ENCODE measurements at regions not wholly inside any gene's neighbourhood (a gene's known extent, or its start where the extent isn't known, plus 50 kb on each side); places are given as distances from the start of the nearest gene placed in this dataset.
"Not testable (repeated sequence)": the region's sequence is repeated elsewhere in the genome, so short reads cannot be mapped to it uniquely, and the experiment has no call there.

DNA sequence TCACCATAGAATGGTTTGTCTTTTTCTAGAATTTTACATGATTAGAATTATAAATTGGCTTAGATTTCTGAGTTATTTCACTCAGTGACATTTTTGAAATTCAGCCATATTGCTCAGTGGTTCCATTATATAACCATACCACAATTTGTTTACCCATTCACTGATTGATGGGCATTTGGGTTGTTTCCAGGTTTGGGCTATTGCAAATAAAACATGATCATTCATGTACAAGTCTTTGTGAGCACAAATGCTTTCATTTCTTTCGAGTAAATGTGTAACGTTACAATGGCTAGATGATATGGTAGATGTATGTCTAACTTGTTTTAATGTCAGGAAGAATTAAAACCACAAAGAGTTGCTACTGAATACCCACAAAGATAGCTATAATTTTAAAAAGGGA lies 279.9 kb upstream of the TARS1 start:
- no peak for DNase-seq

DNA sequence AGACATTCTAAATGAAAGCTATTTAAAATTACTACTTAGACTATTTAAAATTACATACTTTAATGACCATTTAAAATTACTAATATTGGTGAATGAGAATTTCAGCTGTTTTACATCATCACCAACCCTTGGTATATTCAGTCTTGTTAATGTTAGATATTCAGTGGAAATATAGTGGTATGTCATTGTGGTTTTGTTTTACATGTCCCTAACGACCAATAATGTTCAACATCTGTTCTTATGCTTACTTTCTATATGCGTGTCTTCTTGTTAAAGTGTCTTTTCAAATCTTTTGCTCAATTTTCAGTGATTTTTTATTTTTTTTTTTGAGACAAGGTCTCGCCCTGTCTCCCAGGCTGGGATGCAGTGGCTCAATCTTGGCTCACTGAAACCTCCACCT lies 279.3 kb upstream of the TARS1 start:
- no peak for DNase-seq

DNA sequence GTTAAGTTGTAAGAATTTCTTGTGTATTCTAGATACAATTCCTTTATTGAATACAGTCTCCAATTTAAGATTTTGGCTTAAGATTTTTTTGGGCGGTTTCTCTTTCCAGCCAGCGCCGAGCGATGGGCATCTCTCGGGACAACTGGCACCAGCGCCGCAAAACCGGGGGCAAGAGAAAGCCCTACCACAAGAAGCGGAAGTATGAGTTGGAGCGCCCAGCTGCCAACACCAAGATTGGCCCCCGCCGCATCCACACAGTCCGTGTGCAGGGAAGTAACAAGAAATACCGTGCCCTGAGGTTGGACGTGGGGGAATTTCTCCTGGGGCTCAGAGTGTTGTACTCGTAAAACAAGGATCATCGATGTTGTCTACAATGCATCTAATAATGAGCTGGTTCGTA lies 278.7 kb upstream of the TARS1 start:
- DNase-seq: no peak

DNA sequence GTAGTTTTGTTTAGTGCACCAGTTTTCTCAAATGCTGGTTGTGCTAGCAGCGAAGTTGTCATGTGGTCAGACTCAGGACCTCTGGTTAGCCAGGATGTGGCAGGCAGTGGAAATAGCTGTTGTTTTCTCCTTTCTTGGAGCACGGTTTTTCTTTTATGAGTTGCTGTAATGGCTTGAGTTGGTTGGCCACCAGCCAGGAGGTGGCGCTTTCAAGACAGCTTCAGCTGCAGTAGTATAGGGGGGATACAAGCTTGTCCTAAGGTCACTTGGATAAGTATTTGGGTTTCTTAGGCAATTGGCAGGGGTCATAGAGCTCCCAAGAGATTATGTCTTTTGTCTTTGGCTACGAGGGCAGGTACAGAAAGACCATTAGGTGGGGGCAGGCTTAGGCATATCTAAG lies 274.2 kb upstream of the TARS1 start:
- DNase-seq: peak in 1 of 2 experiments; percentile 25

DNA sequence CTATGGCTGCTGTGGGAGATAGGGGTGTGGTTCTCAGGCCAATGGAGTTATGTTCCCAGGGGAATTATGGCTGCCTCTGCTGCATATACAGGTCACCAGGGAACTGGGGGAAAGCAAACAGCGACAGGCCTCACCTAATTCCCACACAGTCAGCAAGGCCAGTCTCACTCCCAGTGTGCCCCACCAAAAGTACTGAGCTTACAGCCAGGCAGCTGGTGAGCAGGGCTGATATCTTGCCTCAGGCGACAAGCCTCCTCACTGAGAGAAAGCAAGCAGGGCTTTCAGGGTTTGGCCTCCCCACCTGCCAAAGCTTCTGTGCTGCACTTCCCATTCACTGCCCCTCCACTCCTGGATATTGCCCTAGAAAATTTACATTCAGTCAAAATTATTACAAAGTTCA lies 273.8 kb upstream of the TARS1 start:
- DNase-seq: peak in 1 of 2 experiments; percentile 6

DNA sequence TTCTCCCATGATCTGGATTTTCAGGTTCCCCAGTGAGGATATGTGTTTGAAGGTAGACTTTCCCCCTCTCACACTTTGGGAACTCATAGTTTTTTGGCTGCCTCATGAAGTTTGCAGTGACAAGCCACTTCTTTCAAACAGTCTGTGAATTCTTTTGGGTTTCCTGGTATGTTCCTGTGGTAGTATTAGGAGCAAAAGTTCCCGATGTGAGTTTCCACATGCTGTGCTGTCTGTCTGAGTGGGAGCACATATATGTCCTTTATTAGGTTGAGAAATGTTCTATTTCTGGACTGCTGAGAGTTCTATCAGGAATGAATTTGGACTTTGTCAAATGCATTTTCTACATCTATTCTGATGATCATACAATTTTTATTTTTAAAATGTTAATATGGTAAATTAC lies 273.2 kb upstream of the TARS1 start:
- DNase-seq: no peak

DNA sequence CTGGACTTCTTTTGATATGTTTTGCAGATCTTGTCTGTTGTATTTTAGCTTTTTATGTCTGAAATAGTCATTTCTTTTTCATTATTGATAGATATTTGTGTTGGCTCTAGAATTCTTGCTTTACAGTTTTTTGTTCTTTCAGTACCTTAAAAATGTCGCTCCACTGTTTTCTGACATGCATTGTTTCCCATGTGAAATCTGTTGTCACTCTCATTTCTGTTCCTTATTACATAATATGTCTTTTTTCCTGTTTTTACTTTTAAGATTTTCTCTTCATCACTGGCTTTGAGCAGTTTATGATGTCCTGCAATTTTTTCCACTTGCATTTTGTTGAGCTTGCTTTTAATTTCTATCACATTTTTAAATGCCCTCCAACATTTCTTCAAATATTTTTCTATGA lies 270.4 kb upstream of the TARS1 start:
- no peak for DNase-seq

DNA sequence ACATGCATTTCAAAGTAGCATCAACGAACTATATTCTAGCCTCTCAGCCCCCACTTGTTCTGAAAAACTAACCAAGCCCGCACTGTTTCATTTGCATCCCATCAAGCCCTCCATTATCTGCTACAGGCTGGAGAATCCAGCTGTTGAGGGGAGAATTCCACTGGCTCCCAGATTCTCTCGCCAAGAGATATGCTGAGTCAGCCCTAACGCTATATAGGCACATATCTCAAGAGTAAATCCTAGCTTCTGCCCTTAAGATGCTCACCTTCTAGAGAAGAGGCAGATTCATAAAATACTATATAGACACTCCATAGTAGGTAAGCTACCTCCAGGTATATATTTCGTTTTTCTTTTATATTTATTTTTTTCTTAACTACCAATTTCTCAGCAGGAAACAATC lies 266.4 kb upstream of the TARS1 start:
- DNase-seq: no peak

DNA sequence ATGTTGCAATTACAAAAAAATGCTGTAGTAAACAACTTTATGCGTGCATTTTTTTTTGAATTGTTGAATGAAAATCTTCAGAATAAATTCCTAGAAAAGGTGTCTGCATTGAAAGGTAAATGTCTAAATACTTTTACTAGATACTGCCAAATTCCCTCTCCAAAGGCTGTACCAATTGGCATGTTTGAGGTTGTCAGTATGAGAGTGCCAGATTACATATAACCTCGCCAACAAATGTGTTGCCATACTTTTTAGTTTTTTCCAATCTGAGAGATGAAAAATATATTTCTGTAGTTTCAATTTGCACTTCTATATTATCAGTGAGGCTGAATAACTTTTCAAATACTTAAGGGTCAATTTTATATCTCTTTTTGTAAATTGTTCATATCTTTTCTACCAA lies 261.5 kb upstream of the TARS1 start:
- DNase-seq: no peak

DNA sequence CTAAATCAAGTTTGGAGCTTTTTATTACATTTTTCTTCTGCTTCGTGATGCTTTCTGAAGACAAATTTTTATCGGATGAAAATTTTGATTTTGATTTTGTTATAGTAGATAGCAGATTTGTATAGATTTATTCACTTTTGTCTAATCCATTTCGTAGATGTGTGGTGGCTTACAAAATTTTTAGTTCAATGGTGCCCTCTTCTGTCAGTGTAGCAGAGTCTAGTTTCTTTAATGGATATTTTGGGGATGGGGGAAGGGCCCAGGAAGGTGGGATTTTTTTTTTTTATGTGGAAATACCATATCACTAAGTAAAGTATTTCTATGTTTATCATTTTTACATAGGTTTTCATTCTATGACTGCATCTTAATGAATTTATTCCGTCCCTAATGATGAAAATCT lies 259.9 kb upstream of the TARS1 start:
- peak; percentile 13 to 20 for DNase-seq

DNA sequence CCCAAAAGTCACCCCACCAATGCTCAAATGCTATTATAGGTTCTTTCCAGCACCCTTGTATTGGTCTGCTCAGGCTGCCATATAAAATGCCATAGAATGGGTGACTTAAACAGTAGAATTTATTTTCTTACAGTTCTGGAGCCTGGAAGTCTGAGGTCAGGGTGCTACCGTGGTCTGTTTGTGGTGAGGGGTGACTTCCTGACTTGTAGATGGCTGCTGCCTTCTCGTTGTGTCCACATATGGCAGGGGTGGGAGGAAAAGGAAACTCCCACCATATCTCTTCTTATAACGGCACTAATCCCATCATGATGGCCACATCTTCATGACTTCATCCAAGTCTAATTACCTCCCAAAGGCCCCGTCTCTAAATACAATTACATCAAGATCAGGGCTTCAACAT lies 257.8 kb upstream of the TARS1 start:
- DNase-seq: no peak

DNA sequence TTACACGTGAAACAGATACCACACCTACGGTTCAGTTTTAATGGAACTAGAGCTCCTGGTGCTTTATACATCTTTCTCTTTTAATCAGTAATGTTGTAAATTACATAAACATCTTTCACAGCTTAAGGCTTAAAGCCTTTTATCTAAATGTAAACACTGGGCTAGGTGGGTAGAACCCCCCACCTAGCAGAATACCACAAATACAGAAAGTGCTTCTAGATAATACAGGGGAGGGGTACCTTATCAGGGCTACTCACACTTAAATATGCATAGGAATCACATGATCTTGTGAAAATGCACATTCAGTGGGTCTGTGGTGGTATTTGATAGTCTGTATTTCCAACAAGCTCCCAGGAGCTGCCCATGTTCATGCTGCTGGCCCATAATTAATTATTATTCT lies 256.4 kb upstream of the TARS1 start:
- no peak for DNase-seq

DNA sequence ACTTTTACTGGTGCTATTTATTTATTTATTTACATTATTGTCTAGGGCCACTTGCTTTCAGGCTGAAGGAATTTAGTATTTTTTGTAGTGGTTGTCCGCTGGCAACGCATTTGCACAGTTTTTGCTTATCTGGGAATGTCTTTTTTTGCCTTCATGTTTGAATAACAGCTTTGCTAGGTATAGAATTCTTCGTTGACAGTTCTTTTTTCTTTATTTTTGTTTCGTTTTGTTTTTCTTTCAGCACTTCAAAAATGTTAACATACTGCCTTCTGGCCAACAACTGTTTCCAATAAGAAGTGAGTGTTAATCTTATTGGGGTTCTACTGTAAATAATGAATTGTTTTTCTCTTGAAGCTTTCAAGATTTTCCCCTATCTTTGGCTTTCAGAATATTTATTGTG lies 252.7 kb upstream of the TARS1 start:
- DNase-seq: no peak

DNA sequence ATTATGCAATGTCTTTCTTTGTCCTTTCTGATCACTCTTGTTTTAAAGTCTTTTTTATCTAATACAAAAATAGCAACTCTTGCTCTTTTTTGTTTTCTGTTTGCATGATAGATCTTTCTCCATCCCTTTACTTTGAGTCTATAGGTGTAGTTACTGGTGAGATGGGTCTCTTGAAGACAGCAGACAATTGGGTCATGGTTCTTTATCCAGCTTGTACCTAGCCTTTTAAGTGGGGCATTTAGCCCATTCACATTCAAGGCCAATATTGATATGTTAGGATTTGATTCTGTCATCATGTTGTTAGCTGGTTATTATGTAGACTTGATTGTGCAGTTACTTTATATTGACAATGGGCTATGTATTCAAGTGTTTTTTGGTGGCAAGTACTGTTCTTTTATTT lies 245.9 kb upstream of the TARS1 start:
- DNase-seq: no peak

DNA sequence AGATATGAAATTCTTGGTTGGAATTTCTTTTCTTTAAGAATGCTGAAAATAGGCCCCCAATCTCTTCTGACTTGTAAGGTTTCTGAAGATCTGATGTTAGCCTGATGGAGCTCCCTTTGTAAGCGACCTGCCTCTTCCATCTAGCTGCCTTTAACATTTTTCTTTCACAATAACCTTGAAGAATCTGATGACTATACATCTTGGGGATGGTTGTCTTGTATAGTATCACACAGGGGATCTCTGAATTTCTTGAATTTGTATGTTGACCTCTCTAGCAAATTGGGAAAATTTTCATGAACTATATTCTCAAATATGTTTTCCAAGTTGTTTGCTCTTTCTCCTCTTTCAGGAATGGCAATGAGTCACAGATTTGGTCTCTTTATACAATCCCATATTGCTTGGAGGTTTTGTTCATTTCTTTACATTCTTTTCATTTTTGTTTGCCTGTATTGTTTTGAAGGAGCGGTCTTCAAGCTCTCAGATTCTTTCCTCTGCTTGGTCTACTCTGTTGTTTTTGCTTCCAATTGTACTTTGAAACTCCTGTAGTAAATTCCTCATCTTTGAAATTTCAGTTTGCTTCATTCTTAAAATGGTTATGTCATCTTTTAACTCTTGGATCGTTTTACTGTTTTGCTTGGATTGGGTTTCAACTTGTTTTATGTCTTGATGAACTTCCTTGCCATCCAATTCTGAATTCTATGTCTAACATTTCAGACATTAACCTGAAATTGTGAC lies 245.2 kb upstream of the TARS1 start:
- no peak for DNase-seq

DNA sequence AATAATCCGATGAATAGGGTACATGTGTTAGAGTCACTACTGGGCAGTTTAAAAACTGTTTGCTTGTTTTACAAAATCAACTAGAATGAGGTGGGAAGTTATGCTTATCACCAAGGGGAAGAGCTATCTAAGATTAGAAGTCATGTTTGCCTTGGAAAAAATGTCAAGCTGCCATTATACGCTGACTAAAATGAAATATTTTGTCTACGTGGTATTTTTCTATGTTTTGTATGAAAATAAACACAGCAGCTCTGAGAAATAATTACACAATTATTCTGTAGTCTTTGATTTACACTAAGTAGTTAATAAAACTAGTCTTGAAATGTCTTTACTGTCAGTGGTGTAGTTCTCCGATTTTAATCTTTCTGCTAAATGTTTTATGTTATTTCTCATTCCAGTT lies 241.9 kb upstream of the TARS1 start:
- no peak for DNase-seq

DNA sequence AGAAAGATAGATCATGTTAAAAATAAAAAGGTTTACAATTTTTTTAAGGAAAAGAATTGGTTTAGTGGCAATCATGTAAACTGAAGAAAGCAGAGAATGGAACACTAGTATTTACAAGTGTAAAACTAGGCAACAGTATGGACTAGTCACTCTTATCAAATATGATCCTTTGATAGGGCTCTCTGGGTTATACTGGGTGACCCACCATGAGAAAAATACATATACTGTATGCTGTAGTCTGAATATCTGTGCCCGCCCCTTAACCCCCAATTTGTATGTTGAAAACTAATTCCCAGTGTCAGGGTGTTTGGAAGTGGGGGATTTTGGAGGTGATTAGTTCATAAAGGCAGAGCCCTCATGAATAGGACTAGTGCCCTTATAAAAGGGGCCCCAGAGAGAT lies 236.8 kb upstream of the TARS1 start:
- no peak for DNase-seq

DNA sequence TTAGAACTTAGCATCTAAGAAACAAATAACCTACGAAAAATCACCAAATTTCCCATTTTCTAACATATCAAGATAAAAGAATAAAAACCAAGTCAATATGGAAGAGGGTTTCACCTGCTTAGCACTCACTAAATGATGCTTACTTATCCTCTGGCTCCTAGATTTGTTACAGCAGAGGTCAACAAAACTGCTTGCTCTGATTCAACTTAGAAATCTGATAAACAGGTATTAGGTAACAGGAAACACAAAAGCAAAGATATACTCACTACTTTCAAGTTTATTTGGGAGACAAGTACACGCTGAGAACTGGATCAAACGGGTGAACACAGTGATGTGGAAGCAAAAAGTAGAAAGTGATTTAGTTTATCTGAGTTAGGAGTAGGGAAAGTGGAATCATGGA lies 235.7 kb upstream of the TARS1 start:
- no peak for DNase-seq

DNA sequence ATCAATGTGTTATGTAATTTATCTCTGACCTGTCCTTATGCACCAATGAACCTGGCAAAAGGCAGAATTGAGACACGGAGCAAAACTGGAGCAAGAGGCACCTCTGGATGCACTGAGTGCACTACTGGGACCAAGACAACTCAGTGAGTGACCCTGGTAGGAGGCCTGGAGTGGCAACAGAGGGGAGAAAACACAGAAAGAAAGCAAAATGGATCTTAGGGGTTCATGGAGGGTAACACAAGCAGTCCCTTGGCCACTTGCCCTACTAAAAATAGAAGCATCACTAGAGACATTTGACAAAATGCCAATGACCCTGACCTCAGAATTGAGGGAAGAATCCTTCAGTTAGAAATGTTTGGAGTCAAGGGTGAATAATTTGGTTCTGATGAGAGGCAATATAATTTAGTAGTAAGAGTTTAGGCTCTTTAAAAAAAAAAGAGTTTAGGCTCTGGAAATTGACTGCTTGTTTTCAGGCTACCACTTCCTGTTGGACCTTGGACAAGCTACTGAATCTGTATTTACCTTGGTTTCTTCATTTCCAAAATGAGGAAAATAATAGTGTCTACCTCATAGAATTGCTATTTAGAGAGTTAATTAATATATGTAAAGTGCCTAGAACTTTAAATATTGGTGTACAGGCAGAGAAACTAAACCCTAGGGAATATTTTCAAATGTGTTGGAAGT lies 234.9 kb upstream of the TARS1 start:
- DNase-seq: no peak

DNA sequence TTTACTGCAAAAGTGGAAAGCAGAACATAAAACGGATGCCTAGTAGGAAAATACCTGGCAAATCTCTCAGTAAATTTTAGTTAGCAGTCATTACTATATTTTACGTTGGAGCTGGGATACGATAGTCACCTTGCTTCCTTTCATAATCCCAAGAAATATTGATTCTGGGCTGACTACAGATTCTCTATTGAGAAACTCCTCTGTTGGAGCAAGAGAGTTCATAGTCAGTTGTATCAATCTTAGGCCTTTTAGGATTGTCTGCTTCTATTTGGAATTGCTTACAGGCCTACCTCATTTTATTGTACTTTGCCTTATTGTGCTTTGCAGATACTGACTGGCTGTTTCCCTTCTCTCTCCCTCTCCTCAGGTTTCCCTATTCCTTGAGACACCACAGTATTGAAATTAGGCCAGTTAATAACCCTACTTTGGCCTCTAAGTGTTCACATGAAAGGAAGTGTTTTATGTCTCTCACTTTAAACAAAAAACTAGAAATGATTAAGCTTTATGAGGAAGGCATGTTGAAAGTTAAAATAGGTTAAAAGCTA lies 233.7 kb upstream of the TARS1 start:
- no peak for DNase-seq

DNA sequence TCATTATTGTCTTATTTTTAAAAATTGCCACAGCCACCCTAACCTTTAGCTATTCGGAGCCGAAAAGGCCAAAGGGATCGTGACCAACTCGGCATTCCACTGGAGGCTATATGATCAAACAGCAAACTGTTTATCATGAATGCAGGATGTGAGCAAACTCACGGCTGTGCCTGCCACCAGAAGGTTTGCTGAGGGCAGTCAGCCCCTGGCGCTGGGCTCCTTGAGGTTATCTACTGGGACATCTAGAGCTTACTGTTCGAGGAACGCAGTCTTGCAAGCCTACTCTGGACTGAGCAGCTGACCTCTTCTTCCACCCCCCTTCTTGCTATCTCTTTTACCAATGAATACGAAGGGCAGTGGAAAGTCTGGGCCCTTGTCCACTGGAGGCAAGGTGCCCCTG lies 231.5 kb upstream of the TARS1 start:
- no peak for DNase-seq

DNA sequence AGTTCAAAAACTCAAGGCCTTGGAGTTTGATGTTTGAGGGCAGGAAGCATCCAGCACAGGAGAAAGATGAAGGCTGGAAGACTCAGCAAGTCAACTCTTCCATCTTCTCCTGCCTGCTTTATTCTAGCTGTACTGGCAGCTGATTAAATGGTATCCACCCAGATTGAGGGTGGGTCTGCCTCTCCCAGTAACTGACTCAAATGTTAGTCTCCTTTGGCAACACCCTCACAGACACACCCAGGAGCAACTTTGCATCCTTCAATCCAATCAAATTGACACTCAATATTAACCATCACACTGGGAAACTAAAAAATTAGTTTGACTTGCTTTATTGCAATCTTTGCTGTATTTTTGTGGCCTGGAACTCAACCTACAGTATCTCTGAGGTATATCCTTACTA lies 230.5 kb upstream of the TARS1 start:
- not testable (repeated sequence) for DNase-seq

DNA sequence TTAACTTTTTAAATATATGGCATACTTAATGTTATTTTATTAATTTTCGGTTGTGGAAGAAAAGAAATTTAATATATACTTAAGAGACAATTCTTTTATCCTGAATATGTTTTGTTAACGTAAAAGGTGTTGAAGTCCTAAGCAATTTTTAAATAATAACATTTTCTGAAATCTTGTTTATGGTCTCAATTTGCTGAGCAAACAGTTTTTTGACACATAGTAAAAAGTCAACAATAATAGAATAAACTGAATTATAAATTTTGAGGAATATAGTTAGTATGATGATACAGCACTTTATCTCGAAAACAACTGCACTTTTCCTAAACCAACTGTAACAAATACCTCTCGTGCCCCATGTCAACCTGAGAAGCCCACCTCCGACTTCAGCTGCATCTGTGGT lies 229.8 kb upstream of the TARS1 start:
- no peak for DNase-seq

DNA sequence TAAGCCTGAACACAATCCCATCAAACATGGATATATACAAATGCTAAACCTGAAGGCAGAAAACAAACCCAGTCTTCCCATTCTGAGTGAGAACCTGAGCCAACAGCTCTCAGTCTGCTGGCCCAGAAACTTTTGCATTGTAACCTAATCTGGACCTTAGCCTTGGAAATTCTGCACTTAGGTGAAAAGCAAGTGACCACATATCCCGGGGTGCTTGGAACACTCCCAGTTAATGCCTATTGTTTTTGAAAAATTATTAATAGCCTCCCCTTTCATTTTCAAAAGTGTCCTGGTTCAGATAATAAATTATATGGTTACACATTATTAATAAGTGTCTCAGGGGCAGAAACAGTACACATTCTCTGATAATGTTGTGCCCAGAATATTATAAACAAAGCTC lies 228.3 kb upstream of the TARS1 start:
- DNase-seq: no peak

DNA sequence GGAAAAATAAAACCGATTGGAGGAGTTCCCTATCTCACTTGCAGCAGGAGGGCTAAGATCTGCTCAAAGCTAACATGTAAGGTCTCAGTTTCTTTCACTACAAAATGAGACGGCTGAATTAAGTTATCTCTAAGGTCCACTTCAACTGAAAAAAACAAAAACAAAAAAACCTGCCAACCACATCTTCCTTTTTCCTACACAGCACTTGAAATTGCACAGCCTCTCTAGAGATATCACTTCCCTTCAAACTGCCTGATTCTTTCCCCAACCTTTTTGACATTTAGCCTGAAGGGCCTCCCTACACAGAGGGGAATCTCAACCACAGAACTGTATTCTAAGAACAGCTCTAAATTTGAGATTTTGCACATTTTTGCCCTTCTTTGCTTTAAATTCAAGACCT lies 227.9 kb upstream of the TARS1 start:
- no peak for DNase-seq

All from NCI-H526 (cell line).